CD4-positive, alpha-beta T cell treated with Interleukin-15 for 4 hours (primary cell): ENCODE measurements at regions not wholly inside any gene's neighbourhood (a gene's known extent, or its start where the extent isn't known, plus 50 kb on each side); places are given as distances from the start of the nearest gene placed in this dataset.
"Not testable (repeated sequence)": the region's sequence is repeated elsewhere in the genome, so short reads cannot be mapped to it uniquely, and the experiment has no call there.

Experiments used
- DNase-seq: peaks from one replicate; pipeline ENCODE4 v3.0.0-alpha.2; 2020; ENCODE audit warnings: low spot score

- no peak for DNase-seq
Observed at GRCh38 chr7:101708223-101708622, 79.1 kb upstream of the MYL10 start.

- no peak for DNase-seq
Observed at GRCh38 chr7:101712652-101713051, 83.6 kb upstream of the MYL10 start.

GRCh38 chr7:101714097-101714496 lies 85.0 kb upstream of the MYL10 start:
- DNase-seq = no peak

- DNase-seq = no peak
Observed at GRCh38 chr7:101717628-101718357, 88.7 kb upstream of the MYL10 start.

GRCh38 chr7:101718363-101719122 lies 89.4 kb upstream of the MYL10 start:
- no peak for DNase-seq

- no peak for DNase-seq
Observed at GRCh38 chr7:101719123-101719470, 90.0 kb upstream of the MYL10 start.

- DNase-seq = no peak
Observed at GRCh38 chr7:101720324-101720723, 91.2 kb upstream of the MYL10 start.

GRCh38 chr7:101722247-101722646 lies 93.2 kb upstream of the MYL10 start:
- no peak for DNase-seq

GRCh38 chr7:101723835-101724234 lies 93.6 kb upstream of the CUX1 start:
- DNase-seq = no peak

- DNase-seq = no peak
Observed at GRCh38 chr7:101724957-101725356, 92.5 kb upstream of the CUX1 start.

GRCh38 chr7:101725921-101726320 lies 91.5 kb upstream of the CUX1 start:
- DNase-seq = no peak

- DNase-seq = no peak
Observed at GRCh38 chr7:101727184-101727583, 90.2 kb upstream of the CUX1 start.

- DNase-seq = no peak
Observed at GRCh38 chr7:101728128-101728527, 89.3 kb upstream of the CUX1 start.

GRCh38 chr7:101728873-101729240 lies 88.6 kb upstream of the CUX1 start:
- DNase-seq = not testable (repeated sequence)

- DNase-seq = no peak
Observed at GRCh38 chr7:101729241-101729883, 88.1 kb upstream of the CUX1 start.

GRCh38 chr7:101731502-101732084 lies 85.8 kb upstream of the CUX1 start:
- no peak for DNase-seq

GRCh38 chr7:101733713-101734475 lies 83.5 kb upstream of the CUX1 start:
- DNase-seq = no peak

- no peak for DNase-seq
Observed at GRCh38 chr7:101736084-101736483, 81.3 kb upstream of the CUX1 start.

GRCh38 chr7:101739775-101740398 lies 77.5 kb upstream of the CUX1 start:
- no peak for DNase-seq

- DNase-seq = no peak
Observed at GRCh38 chr7:101740981-101741725, 76.3 kb upstream of the CUX1 start.
